Stomach (tissue), 8 donors: ENCODE measurements at regions not wholly inside any gene's neighbourhood (a gene's known extent, or its start where the extent isn't known, plus 50 kb on each side); places are given as distances from the start of the nearest gene placed in this dataset.
A peak's percentile ranks its signal among the peaks of the same experiment; 100 is the strongest.

Experiments used
- DNase-seq, 2 donors: peaks; one replicate each; pipeline versions ENCODE4 v3.0.0 to v3.0.0-alpha.2; 2013 to 2019
- H3K27ac ChIP-seq, 5 donors: fragments of 200-600 bp in 4 of 5; sonication (generic) in 4 of 5; one replicate each; pipeline ENCODE4 v1.5.1; 2013 to 2019; ENCODE audit warnings: mild to moderate bottlenecking in 1 of 5, moderate library complexity in 1 of 5
- H3K27me3 ChIP-seq, 3 donors: fragments of 200-600 bp; sonication (generic); one replicate each; pipeline ENCODE4 v1.5.1; 2017 to 2019; ENCODE audit warnings: mixed run types in 1 of 3
- H3K36me3 ChIP-seq, 4 donors: fragments of 200-600 bp; sonication (generic); 1 replicate in 3 of 4; 2 replicates in 1 of 4; pipeline ENCODE4 v1.5.1; 2016 to 2019
- H3K4me1 ChIP-seq, 4 donors: fragments of 200-600 bp; sonication (generic); one replicate each; pipeline ENCODE4 v1.5.1; 2016 to 2019
- H3K4me3 ChIP-seq, 4 donors: fragments of 200-600 bp; sonication (generic) in 3 of 4; one replicate each; pipeline ENCODE4 v1.5.1; 2016 to 2019; ENCODE audit warnings: mild to moderate bottlenecking in 1 of 4
- H3K9me3 ChIP-seq, 4 donors: fragments of 200-600 bp; sonication (generic); one replicate each; pipeline ENCODE4 v1.5.1; 2016 to 2019
- CTCF ChIP-seq, 7 experiments: fragments of 450-650 bp in 4 of 7; fragments of 200-600 bp in 3 of 7; sonication (generic) in 3 of 7; IDR thresholded peaks; one replicate each; pipeline ENCODE4 v1.5.1; 2016 to 2019; ENCODE audit warnings: antibody characterized with exemption in 7 of 7, control low read depth in 2 of 7, mild to moderate bottlenecking in 1 of 7
- EP300 ChIP-seq: sonication (generic); formaldehyde crosslinking; IDR thresholded peaks from one replicate; pipeline ENCODE4 v1.6.1; 2017; ENCODE audit warnings: antibody characterized with exemption
- POLR2A ChIP-seq, 4 donors: fragments of 450-650 bp; IDR thresholded peaks; one replicate each; pipeline ENCODE4 v1.6.1; 2016; ENCODE audit warnings: antibody characterized with exemption in 4 of 4, control low read depth in 2 of 4, mild to moderate bottlenecking in 1 of 4, moderate library complexity in 1 of 4
- POLR2AphosphoS5 ChIP-seq, 3 donors: sonication (generic); formaldehyde crosslinking; IDR thresholded peaks; one replicate each; pipeline ENCODE4 v1.6.1; 2016; ENCODE audit warnings: antibody characterized with exemption in 3 of 3
- WGBS, 5 donors: extraction: QIAGEN DNeasy Blood & Tissue Kit in 3 of 5; methylation state at CpG; one replicate each; pipeline versions ENCODE4 v1.1.5 to v1.1.7; 2013 to 2018; 5-methylcytosine and 5-hydroxymethylcytosine counted together
- intact Hi-C: fragments of 100-400 bp; cut with DNase I; formaldehyde crosslinking; loops from one replicate; pipeline ENCODE4 v1.15.1; 2023; ENCODE audit warnings: low total_unique reads
- donor health status: healthy with polysubstance abuse.
- donor health status: Bipolar disorder and iron deficiency.
- donor health status: healthy.

- no peak for TF ChIP-seq POLR2A (IDR thresholded peaks at IDR 0.05)
- TF ChIP-seq CTCF (IDR thresholded peaks at IDR 0.05) = no peak
- no peak for TF ChIP-seq EP300
- TF ChIP-seq POLR2AphosphoS5 (IDR thresholded peaks at IDR 0.05) = no peak
- peaks cover 0 to 5% (median 2%) of the 10 kb centered on the region in 4 donors for H3K9me3 ChIP-seq
- no peaks in the 10 kb centered on the region for H3K36me3 ChIP-seq
- DNase-seq = no peak
- 70 to 94% (median 78%) methylated on average over 1 of the region's 1 CpG for WGBS, 5 donors
- no peak overlapping the region for H3K27ac ChIP-seq
- intact Hi-C loops = no loop called here
- H3K4me3 ChIP-seq = no peak overlapping the region
- H3K27me3 ChIP-seq = no peaks in the 10 kb centered on the region
- H3K4me1 ChIP-seq = peaks cover 9 to 15% (median 12%) of the 10 kb centered on the region in 4 donors
Measured at GRCh38 chr18:10121028-10121427, 207.2 kb downstream of the VAPA start.

GRCh38 chr18:10121786-10122515 is 208.1 kb downstream of the VAPA start:
- Histone ChIP-seq H3K9me3 (peaks cover 0 to 5% (median 2%) of the 10 kb centered on the region in 4 donors), H3K4me3 (no peak overlapping the region), H3K27ac (no peak overlapping the region), H3K4me1 (peaks cover 9 to 15% (median 12%) of the 10 kb centered on the region in 4 donors), H3K36me3 (no peaks in the 10 kb centered on the region), H3K27me3 (no peaks in the 10 kb centered on the region)
- no peak for TF ChIP-seq CTCF (IDR thresholded peaks at IDR 0.05)
- TF ChIP-seq POLR2AphosphoS5 (IDR thresholded peaks at IDR 0.05) = no peak
- TF ChIP-seq EP300 = no peak
- TF ChIP-seq POLR2A (IDR thresholded peaks at IDR 0.05) = no peak
- intact Hi-C loops = no loop called here
- 28 to 43% (median 36%) methylated on average over 11 of the region's 11 CpGs for WGBS, 5 donors
- DNase-seq = peak in 1 of 2 donors; percentile 54

GRCh38 chr18:10122988-10123950 is 209.5 kb downstream of the VAPA start:
- Histone ChIP-seq H3K27ac (no peak overlapping the region), H3K36me3 (no peaks in the 10 kb centered on the region), H3K4me1 (peaks cover 9 to 15% (median 12%) of the 10 kb centered on the region in 4 donors), H3K27me3 (no peaks in the 10 kb centered on the region), H3K4me3 (no peak overlapping the region), H3K9me3 (peaks cover 0 to 5% (median 2%) of the 10 kb centered on the region in 4 donors)
- DNase-seq = no peak
- WGBS, 5 donors = 82 to 92% (median 87%) methylated on average over 19 of the region's 19 CpGs
- TF ChIP-seq EP300 (no peak), CTCF (IDR thresholded peaks at IDR 0.05) (no peak), POLR2AphosphoS5 (IDR thresholded peaks at IDR 0.05) (no peak), POLR2A (IDR thresholded peaks at IDR 0.05) (no peak)
- intact Hi-C loops = no loop called here

GRCh38 chr18:10124071-10124470 is 210.3 kb downstream of the VAPA start:
- Histone ChIP-seq H3K27ac (no peak overlapping the region), H3K27me3 (no peaks in the 10 kb centered on the region), H3K9me3 (peaks cover 0 to 5% (median 2%) of the 10 kb centered on the region in 4 donors), H3K4me3 (no peak overlapping the region), H3K4me1 (peaks cover 9 to 15% (median 12%) of the 10 kb centered on the region in 4 donors), H3K36me3 (no peaks in the 10 kb centered on the region)
- no peak for DNase-seq
- TF ChIP-seq CTCF (IDR thresholded peaks at IDR 0.05) (no peak), EP300 (no peak), POLR2A (IDR thresholded peaks at IDR 0.05) (no peak), POLR2AphosphoS5 (IDR thresholded peaks at IDR 0.05) (no peak)
- WGBS, 5 donors = 95 to 100% (median 97%) methylated on average over 4 to 9 of the region's 9 CpGs
- intact Hi-C loops = no loop called here
